ENCODE measurements at regions not wholly inside any gene's neighbourhood (a gene's known extent, or its start where the extent isn't known, plus 50 kb on each side); places are given as distances from the start of the nearest gene placed in this dataset.

DNA sequence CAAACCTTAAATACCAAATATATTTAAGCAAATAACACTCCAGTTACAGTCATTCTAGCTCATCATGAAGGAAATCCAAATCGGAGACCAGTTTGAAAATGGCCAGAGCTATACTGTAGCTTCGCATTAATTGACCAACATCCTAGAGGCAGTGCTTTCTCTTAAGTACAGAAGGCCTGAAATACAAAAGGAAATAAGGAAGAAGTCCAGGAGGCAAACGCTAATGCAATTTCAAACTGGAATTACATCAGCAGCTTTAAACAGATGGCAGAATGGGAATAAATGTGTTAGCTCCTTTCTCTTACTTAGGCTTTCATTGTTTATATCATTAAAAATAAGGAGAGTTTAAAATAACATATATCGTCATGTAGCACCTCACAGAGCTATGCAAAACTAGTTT lies 197.0 kb downstream of the SEC61B start:
- TF ChIP-seq, protein P1, sequence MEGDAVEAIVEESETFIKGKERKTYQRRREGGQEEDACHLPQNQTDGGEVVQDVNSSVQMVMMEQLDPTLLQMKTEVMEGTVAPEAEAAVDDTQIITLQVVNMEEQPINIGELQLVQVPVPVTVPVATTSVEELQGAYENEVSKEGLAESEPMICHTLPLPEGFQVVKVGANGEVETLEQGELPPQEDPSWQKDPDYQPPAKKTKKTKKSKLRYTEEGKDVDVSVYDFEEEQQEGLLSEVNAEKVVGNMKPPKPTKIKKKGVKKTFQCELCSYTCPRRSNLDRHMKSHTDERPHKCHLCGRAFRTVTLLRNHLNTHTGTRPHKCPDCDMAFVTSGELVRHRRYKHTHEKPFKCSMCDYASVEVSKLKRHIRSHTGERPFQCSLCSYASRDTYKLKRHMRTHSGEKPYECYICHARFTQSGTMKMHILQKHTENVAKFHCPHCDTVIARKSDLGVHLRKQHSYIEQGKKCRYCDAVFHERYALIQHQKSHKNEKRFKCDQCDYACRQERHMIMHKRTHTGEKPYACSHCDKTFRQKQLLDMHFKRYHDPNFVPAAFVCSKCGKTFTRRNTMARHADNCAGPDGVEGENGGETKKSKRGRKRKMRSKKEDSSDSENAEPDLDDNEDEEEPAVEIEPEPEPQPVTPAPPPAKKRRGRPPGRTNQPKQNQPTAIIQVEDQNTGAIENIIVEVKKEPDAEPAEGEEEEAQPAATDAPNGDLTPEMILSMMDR (conservative IDR thresholded peaks at IDR 0.05; ENCODE audit: low read depth, low read length), result no peak
- TF ChIP-seq EZH2 (IDR thresholded peaks at IDR 0.05; ENCODE audit: borderline replicate concordance, low read depth, low read length, poor library complexity, severe bottlenecking), result no peak

Measured in A673 (cell line).